ENCODE measurements at regions not wholly inside any gene's neighbourhood (a gene's known extent, or its start where the extent isn't known, plus 50 kb on each side); places are given as distances from the start of the nearest gene placed in this dataset.

DNA sequence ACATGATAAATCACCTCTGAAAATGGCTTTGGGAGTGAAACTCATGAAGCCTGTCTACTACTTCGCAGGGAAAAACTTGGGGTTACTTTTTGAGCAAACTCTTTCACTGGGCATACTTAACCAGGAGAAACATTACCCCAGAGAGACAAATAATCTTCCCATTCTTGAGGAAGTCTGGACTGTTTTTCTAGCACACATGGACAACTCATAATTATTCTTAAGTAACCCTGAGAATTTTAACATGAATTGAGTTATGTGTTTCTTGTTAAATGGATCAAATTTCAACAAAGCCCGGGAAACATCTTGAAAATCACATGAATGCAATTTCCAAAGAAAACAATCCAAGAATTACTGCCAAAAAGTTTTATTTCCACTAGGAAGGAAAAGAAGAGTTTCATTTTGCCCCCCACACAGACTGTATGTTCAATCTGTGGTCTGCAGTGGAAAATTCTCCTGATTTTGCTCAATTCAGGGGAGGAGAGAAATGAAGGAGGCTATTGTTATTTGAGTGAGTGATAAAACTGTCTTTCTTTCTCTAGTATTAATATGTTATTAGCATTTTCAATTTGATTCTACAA lies 564.8 kb upstream of the CLINT1 start:
- Histone ChIP-seq H3K9me2 (ENCODE audit: insufficient read depth, low read length) (no peaks in the 10 kb centered on the region), H3K4me1 (ENCODE audit: insufficient read depth, low read length, poor library complexity, severe bottlenecking) (peaks cover 25% of the 10 kb centered on the region), H3K9me3 (ENCODE audit: low read length) (peaks cover 12% of the 10 kb centered on the region; the same call in 1 of the 2 replicates), H3K27ac (ENCODE audit: low read depth, low read length, poor library complexity, severe bottlenecking) (no peak overlapping the region), H4K20me1 (ENCODE audit: insufficient read depth, low read length) (no peaks in the 10 kb centered on the region), H3K4me3 (ENCODE audit: low read depth, low read length, poor library complexity, severe bottlenecking) (no peak overlapping the region), H3K79me2 (ENCODE audit: insufficient read depth, low read depth, low read length) (no peaks in the 10 kb centered on the region), H2AFZ (ENCODE audit: low read length) (no peak overlapping the region), H3K36me3 (ENCODE audit: insufficient read depth, low read length) (no peaks in the 10 kb centered on the region; the same call in 1 of the 2 replicates), H3K4me2 (ENCODE audit: low read length) (no peak overlapping the region)
- TF ChIP-seq EZH2phosphoT487 (IDR thresholded peaks at IDR 0.05; ENCODE audit: borderline replicate concordance, low read depth, low read length): no peak
- no peak for TF ChIP-seq CTCF (conservative IDR thresholded peaks at IDR 0.05; ENCODE audit: low read length)
- no TSS peak for BruUV-seq (replicated peaks)
- intact Hi-C loops (cut with micrococcal nuclease; ENCODE audit: unreplicated experiment): no loop called here
- DNase-seq (ENCODE audit: low spot score): no peak
- ChIA-PET CTCF (ENCODE audit: unreplicated experiment) (no interaction called here), POLR2A (interaction anchor here (0.6 to 1.1 kb wide), 3 partner anchors 11 to 95 kb away, joined by 3 to 5 read pairs (median 5); no protein-coding TSS in a partner anchor)

DNA sequence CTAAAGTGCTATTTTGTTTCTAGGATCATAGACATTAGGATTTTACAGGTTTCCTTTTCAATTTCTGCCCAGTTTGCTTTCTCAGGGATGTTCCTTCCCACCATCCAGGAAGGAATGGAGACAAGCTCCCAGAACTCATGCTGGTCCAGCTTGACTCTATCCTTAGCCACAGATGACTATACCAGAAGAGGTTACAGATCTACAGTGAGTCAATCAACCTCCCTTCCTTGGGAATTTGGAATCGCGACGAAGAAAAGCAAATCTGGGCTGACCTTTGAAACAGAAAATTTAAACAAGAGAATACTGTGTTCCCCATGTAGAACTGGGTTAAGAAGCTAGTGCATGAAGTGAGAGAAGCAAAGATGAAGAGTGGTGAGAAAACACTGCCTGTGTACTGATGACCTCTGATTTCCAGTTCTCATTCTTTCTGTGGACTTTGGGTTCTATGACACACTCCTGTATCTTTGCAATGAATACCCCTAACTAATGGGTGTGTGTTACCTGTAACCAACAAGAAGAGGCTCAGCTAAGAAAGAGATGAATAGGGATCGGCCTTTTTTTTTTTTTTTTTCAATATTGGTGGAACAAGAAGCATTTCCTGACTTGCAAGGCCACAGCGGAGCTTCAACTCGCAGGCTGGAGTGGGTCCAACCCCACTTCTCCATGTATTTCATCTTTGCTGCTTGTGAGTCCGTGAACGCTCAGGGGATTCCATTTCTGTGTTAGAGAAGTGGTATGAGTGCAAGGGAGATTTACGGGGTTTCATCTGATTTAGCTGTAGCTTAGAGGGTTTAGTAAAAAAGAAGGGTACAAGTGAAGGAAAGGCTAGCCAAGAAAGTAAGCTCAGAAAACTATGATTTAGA lies 563.9 kb upstream of the CLINT1 start:
- Histone ChIP-seq H3K4me3 (ENCODE audit: low read depth, low read length, poor library complexity, severe bottlenecking) (no peak overlapping the region), H3K79me2 (ENCODE audit: insufficient read depth, low read depth, low read length) (no peaks in the 10 kb centered on the region), H3K4me2 (ENCODE audit: low read length) (no peak overlapping the region), H3K4me1 (ENCODE audit: insufficient read depth, low read length, poor library complexity, severe bottlenecking) (peaks cover 20% of the 10 kb centered on the region), H3K9me3 (ENCODE audit: low read length) (peaks cover 12% of the 10 kb centered on the region; the same call in 1 of the 2 replicates), H2AFZ (ENCODE audit: low read length) (no peak overlapping the region), H3K36me3 (ENCODE audit: insufficient read depth, low read length) (no peaks in the 10 kb centered on the region; the same call in 1 of the 2 replicates), H3K9me2 (ENCODE audit: insufficient read depth, low read length) (no peaks in the 10 kb centered on the region), H3K27ac (ENCODE audit: low read depth, low read length, poor library complexity, severe bottlenecking) (no peak overlapping the region), H4K20me1 (ENCODE audit: insufficient read depth, low read length) (no peaks in the 10 kb centered on the region)
- ChIA-PET CTCF (ENCODE audit: unreplicated experiment) (no interaction called here), POLR2A (interaction anchor here (0.6 to 2.7 kb wide), 6 partner anchors 8 to 329 kb away, joined by 3 to 14 read pairs (median 4); no protein-coding TSS in a partner anchor)
- TF ChIP-seq CTCF (conservative IDR thresholded peaks at IDR 0.05; ENCODE audit: low read length): no peak
- TF ChIP-seq EZH2phosphoT487 (IDR thresholded peaks at IDR 0.05; ENCODE audit: borderline replicate concordance, low read depth, low read length): no peak
- no TSS peak for BruUV-seq (replicated peaks)
- DNase-seq (ENCODE audit: low spot score): no peak
- intact Hi-C loops (cut with micrococcal nuclease; ENCODE audit: unreplicated experiment): no loop called here
